GM12874 (cell line): ENCODE measurements at regions not wholly inside any gene's neighbourhood (a gene's known extent, or its start where the extent isn't known, plus 50 kb on each side); places are given as distances from the start of the nearest gene placed in this dataset.

Experiments
- TF ChIP-seq, protein P1 (sequence below): IDR thresholded peaks from 2 replicates; pipeline ENCODE4 v1.5.1; 2011; ENCODE audit warnings: low read depth, mild to moderate bottlenecking, control low read depth, low read length, moderate library complexity; ENCODE audit not compliant: insufficient read depth

DNA sequence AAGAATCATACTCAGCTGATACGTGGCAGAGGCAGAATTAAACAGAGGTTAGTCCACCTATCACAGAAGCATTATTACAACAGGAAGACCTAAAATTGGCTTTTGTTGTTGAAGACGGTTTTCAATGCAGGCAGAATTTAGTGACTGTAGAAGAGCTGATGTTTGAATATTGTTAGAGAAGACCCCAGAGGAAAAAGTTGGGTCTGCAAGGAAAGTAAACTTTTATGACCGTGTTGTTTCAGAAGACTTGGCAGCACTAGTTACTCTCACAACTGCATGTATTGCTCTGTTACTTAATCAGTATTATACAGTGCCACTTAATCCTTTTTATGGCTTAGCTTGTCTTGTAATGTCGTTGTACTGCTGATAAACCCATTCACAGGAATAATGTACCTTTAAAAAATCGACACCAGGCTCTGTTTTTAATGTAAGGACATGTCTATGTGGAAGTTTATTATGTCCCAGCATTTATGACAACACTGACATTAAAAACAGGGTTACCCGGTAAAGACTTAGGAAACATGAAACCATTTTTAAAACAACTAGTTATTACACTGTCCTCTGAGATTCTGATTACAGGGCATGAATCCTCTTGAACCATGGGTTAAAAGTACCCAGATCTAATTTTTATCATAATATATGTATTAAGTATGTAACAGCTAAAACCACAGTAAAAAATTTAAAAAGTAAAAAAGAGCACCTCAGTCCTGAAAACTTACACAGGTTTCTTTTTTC is 235.4 kb downstream of the TTLL7 start:
- TF ChIP-seq, protein P1, sequence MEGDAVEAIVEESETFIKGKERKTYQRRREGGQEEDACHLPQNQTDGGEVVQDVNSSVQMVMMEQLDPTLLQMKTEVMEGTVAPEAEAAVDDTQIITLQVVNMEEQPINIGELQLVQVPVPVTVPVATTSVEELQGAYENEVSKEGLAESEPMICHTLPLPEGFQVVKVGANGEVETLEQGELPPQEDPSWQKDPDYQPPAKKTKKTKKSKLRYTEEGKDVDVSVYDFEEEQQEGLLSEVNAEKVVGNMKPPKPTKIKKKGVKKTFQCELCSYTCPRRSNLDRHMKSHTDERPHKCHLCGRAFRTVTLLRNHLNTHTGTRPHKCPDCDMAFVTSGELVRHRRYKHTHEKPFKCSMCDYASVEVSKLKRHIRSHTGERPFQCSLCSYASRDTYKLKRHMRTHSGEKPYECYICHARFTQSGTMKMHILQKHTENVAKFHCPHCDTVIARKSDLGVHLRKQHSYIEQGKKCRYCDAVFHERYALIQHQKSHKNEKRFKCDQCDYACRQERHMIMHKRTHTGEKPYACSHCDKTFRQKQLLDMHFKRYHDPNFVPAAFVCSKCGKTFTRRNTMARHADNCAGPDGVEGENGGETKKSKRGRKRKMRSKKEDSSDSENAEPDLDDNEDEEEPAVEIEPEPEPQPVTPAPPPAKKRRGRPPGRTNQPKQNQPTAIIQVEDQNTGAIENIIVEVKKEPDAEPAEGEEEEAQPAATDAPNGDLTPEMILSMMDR, result no peak

DNA sequence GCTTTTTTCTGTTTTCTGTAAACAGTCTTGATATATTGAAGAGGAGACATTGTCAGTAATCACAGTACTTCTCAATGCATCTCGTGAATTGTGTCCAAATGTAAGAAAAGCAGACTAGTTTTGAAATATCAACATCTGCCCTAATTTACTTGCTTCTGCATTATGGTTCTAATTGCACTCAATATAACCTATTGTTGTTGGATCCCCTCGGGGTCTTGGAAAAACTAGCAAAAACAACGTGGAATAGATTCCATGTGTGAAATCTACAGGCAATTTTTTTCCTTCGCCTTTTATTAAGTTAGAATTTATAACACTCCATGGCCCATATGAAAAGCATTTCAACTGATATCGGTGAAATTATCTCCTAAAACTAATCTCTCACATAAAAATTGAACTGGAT is 236.5 kb downstream of the TTLL7 start:
- TF ChIP-seq, protein P1, result no peak

- TF ChIP-seq, protein P1, result no peak
Observed at GRCh38 chr1:83762039-83762365, 236.9 kb downstream of the TTLL7 start.

GRCh38 chr1:83761167-83762038 is 237.5 kb downstream of the TTLL7 start:
- TF ChIP-seq, protein P1, result no peak

DNA sequence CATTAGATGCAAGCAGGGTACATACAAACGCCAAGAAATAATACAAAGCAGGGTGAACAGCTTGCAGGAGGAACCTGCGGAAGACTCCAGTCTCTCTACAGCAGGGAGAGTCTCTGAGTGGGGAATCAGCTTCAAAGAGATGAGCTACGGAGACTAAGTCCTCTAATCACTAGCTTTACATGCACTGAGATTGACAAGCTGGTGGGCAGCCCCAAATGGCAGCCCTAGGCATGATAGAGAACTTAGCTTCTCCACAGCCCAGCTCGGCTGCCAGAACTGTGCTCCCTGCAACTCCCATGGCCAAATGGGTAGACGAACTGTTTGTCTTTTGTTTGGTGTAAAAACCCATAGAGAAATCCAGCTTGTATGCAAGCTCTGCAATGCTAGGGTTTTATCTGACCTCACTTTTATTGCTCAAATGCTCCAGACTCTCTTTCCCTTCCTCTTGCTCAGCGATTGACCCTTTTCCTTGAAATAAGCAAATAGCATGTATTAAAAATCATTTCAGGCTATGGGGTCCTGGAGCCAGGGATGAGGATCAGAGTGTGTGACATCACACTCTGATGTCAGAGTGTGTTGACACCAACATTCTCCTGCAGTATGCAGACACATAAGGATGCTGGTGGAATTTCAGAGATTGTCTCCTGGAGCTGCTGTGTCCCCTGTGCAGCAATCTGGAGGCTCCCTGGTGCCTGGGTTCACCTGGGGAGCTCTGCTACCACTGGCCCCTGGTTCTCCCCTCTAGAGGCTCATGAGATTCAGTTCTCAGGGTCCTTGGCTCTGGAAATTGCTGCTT is 238.5 kb downstream of the TTLL7 start:
- TF ChIP-seq, protein P1, result no peak

- TF ChIP-seq, protein P1, result no peak
Observed at GRCh38 chr1:83756984-83757717, 241.8 kb downstream of the TTLL7 start.
